Mesenchymal stem cell (in vitro differentiated cells and primary cell): ENCODE measurements at regions not wholly inside any gene's neighbourhood (a gene's known extent, or its start where the extent isn't known, plus 50 kb on each side); places are given as distances from the start of the nearest gene placed in this dataset.

ENCODE experiments used
- DNase-seq: peaks from one replicate; pipeline ENCODE4 v3.0.0-alpha.2; 2013
- H2AFZ ChIP-seq: one replicate; pipeline ENCODE4 v1.6.1; 2013; ENCODE audit warnings: low read depth, mild to moderate bottlenecking, control low read depth, inconsistent platforms, low read length, moderate library complexity
- H2AK5ac ChIP-seq: 2 replicates; pipeline ENCODE4 v1.6.1; 2013; ENCODE audit warnings: low read length, moderate library complexity, mild to moderate bottlenecking, inconsistent platforms; ENCODE audit not compliant: severe bottlenecking
- H2BK120ac ChIP-seq: one replicate; pipeline ENCODE4 v1.6.1; 2013; ENCODE audit warnings: low read depth, mild to moderate bottlenecking, inconsistent platforms, low read length, moderate library complexity
- H2BK12ac ChIP-seq, 2 experiments: one replicate each; pipeline ENCODE4 v1.6.1; 2013; ENCODE audit warnings: inconsistent platforms in 2 of 2, low read length in 2 of 2, mild to moderate bottlenecking in 2 of 2, moderate library complexity in 2 of 2, control low read depth in 1 of 2
- H2BK15ac ChIP-seq: one replicate; pipeline ENCODE4 v1.6.1; 2013; ENCODE audit warnings: mild to moderate bottlenecking, low read depth, inconsistent platforms; ENCODE audit not compliant: poor library complexity, severe bottlenecking
- H2BK5ac ChIP-seq: 2 replicates; pipeline ENCODE4 v1.6.1; 2013; ENCODE audit warnings: low read depth, mild to moderate bottlenecking, low read length, control low read depth, inconsistent platforms; ENCODE audit not compliant: poor library complexity, severe bottlenecking
- H3K14ac ChIP-seq, 2 experiments: one replicate each; pipeline ENCODE4 v1.6.1; 2013; ENCODE audit warnings: inconsistent platforms in 2 of 2, low read length in 2 of 2, control low read depth in 1 of 2, mild to moderate bottlenecking in 1 of 2, moderate library complexity in 1 of 2
- H3K18ac ChIP-seq, 2 experiments: one replicate each; pipeline ENCODE4 v1.6.1; 2013; ENCODE audit warnings: inconsistent platforms in 2 of 2, low read length in 2 of 2, control low read depth in 1 of 2, low read depth in 1 of 2, mild to moderate bottlenecking in 1 of 2
- H3K23ac ChIP-seq, 2 experiments: one replicate each; pipeline ENCODE4 v1.6.1; 2013; ENCODE audit warnings: inconsistent platforms in 2 of 2, low read length in 2 of 2, mild to moderate bottlenecking in 2 of 2, moderate library complexity in 2 of 2, control low read depth in 1 of 2
- H3K27ac ChIP-seq: 2 replicates; pipeline ENCODE4 v1.5.1; 2013; ENCODE audit warnings: mild to moderate bottlenecking, moderate library complexity, low read length, control low read depth, inconsistent platforms; ENCODE audit not compliant: poor library complexity, severe bottlenecking
- H3K27me3 ChIP-seq, 2 experiments: 2 replicates each; pipeline versions ENCODE4 v1.6.1 to v1.7.0; 2013; ENCODE audit warnings: low read length in 2 of 2, mild to moderate bottlenecking in 2 of 2, moderate library complexity in 2 of 2, control low read depth in 1 of 2, inconsistent platforms in 1 of 2; ENCODE audit not compliant: control insufficient read depth in 1 of 2, insufficient read depth in 1 of 2
- H3K36me3 ChIP-seq, 2 experiments: 2 replicates each; pipeline versions ENCODE4 v1.6.1 to v1.7.0; 2013; ENCODE audit warnings: low read length in 2 of 2, control low read depth in 1 of 2, inconsistent platforms in 1 of 2, low read depth in 1 of 2, mild to moderate bottlenecking in 1 of 2; ENCODE audit not compliant: insufficient read depth in 2 of 2, control insufficient read depth in 1 of 2
- H3K4ac ChIP-seq, 2 experiments: one replicate each; pipeline ENCODE4 v1.6.1; 2013; ENCODE audit warnings: inconsistent platforms in 2 of 2, low read length in 2 of 2, mild to moderate bottlenecking in 2 of 2, moderate library complexity in 2 of 2, control low read depth in 1 of 2, low read depth in 1 of 2
- H3K4me1 ChIP-seq: 2 replicates; pipeline ENCODE4 v1.6.1; 2013; ENCODE audit warnings: low read depth, low read length, control low read depth; ENCODE audit not compliant: control insufficient read depth, insufficient read depth
- H3K4me2 ChIP-seq: 2 replicates; pipeline ENCODE4 v1.6.1; 2013; ENCODE audit warnings: low read length, mild to moderate bottlenecking, inconsistent platforms; ENCODE audit not compliant: poor library complexity, severe bottlenecking
- H3K4me3 ChIP-seq, 2 experiments: 2 replicates each; pipeline versions ENCODE4 v1.5.1 to v1.7.0; 2013; ENCODE audit warnings: low read length in 2 of 2, mild to moderate bottlenecking in 2 of 2, control low read depth in 1 of 2, low read depth in 1 of 2; ENCODE audit not compliant: insufficient read depth in 1 of 2
- H3K79me1 ChIP-seq: replicated peaks from 2 replicates; pipeline ENCODE4 v1.6.1; 2013; ENCODE audit warnings: mild to moderate bottlenecking, control low read depth, low read length, inconsistent platforms; ENCODE audit not compliant: poor library complexity, severe bottlenecking
- H3K9ac ChIP-seq: 2 replicates; pipeline ENCODE4 v1.7.0; 2013; ENCODE audit warnings: mild to moderate bottlenecking, low read length, moderate library complexity
- H3K9me3 ChIP-seq: 2 replicates; pipeline ENCODE4 v1.7.0; 2013; ENCODE audit warnings: mild to moderate bottlenecking, low read length; ENCODE audit not compliant: control insufficient read depth
- H4K8ac ChIP-seq: one replicate; pipeline ENCODE4 v1.6.1; 2013; ENCODE audit warnings: inconsistent platforms, mild to moderate bottlenecking, low read length, moderate library complexity
- H4K91ac ChIP-seq: one replicate; pipeline ENCODE4 v1.6.1; 2013; ENCODE audit warnings: mild to moderate bottlenecking, low read length, inconsistent platforms
- WGBS: methylation state at CpG from one replicate; pipeline ENCODE4 v1.1.7; 2013; ENCODE audit warnings: mixed read lengths; 5-methylcytosine and 5-hydroxymethylcytosine counted together

GRCh38 chr15:101551696-101552591 lies 62.4 kb upstream of the PCSK6 start:
- WGBS: 85% methylated on average over 19 of the region's 20 CpGs
- no peak for DNase-seq
- Histone ChIP-seq H3K27me3 (peaks cover 13 to 46% of the 10 kb centered on the region in 2 experiments), H3K4me3 (no peak overlapping the region), H3K27ac (no peak overlapping the region), H2AK5ac (no peak overlapping the region), H2AFZ (no peak overlapping the region), H3K4ac (peak overlapping the region in 1 of 2 experiments; percentile 7), H4K91ac (peak overlapping the region; percentile 46), H3K4me1 (no peaks in the 10 kb centered on the region), H3K9me3 (no peaks in the 10 kb centered on the region), H3K18ac (no peak overlapping the region), H3K23ac (no peak overlapping the region), H3K36me3 (peaks cover 0 to 4% of the 10 kb centered on the region in 2 experiments), H3K14ac (no peak overlapping the region), H2BK15ac (peak overlapping the region; percentile 23), H3K79me1 (no peaks in the 10 kb centered on the region), H2BK12ac (no peak overlapping the region), H3K4me2 (no peak overlapping the region), H2BK120ac (no peak overlapping the region), H4K8ac (no peak overlapping the region), H3K9ac (no peak overlapping the region), H2BK5ac (no peak overlapping the region)

- Histone ChIP-seq H2AFZ (no peak overlapping the region), H3K9ac (no peak overlapping the region), H3K79me1 (no peaks in the 10 kb centered on the region), H3K23ac (no peak overlapping the region), H3K14ac (no peak overlapping the region), H3K18ac (no peak overlapping the region), H2BK12ac (no peak overlapping the region), H3K4me2 (no peak overlapping the region), H3K27ac (no peak overlapping the region), H2BK15ac (no peak overlapping the region), H4K91ac (no peak overlapping the region), H4K8ac (no peak overlapping the region), H3K9me3 (no peaks in the 10 kb centered on the region), H2BK5ac (no peak overlapping the region), H3K4ac (no peak overlapping the region), H3K36me3 (peaks cover 0 to 4% of the 10 kb centered on the region in 2 experiments), H3K4me3 (no peak overlapping the region), H2AK5ac (no peak overlapping the region), H3K27me3 (peaks cover 13 to 50% of the 10 kb centered on the region in 2 experiments), H3K4me1 (no peaks in the 10 kb centered on the region), H2BK120ac (no peak overlapping the region)
- DNase-seq: no peak
- WGBS: 68% methylated on average over 3 of the region's 4 CpGs
These were observed 60.6 kb upstream of the PCSK6 start for GRCh38 chr15:101550124-101550523.

- WGBS: 85% methylated on average over 7 of the region's 8 CpGs
These were observed 60.1 kb upstream of the PCSK6 start for GRCh38 chr15:101549647-101550046.

GRCh38 chr15:101547737-101548136 lies 58.2 kb upstream of the PCSK6 start:
- H3K23ac ChIP-seq: no peak overlapping the region
- H2AFZ ChIP-seq: no peak overlapping the region
- H2BK15ac ChIP-seq: no peak overlapping the region
- H2BK5ac ChIP-seq: no peak overlapping the region
- no peaks in the 10 kb centered on the region for H3K4me1 ChIP-seq
- no peak overlapping the region for H3K18ac ChIP-seq
- H3K79me1 ChIP-seq: no peaks in the 10 kb centered on the region
- H3K4ac ChIP-seq: no peak overlapping the region
- H2BK120ac ChIP-seq: no peak overlapping the region
- H4K91ac ChIP-seq: no peak overlapping the region
- DNase-seq: no peak
- H3K9ac ChIP-seq: no peak overlapping the region
- no peak overlapping the region for H3K27ac ChIP-seq
- H3K9me3 ChIP-seq: no peaks in the 10 kb centered on the region
- no peak overlapping the region for H2AK5ac ChIP-seq
- no peak overlapping the region for H2BK12ac ChIP-seq
- 93% methylated on average over 1 of the region's 2 CpGs for WGBS
- H3K27me3 ChIP-seq: peaks cover 13 to 70% of the 10 kb centered on the region in 2 experiments
- no peak overlapping the region for H3K4me2 ChIP-seq
- no peak overlapping the region for H3K14ac ChIP-seq
- H3K4me3 ChIP-seq: no peak overlapping the region
- peaks cover 0 to 4% of the 10 kb centered on the region in 2 experiments for H3K36me3 ChIP-seq
- no peak overlapping the region for H4K8ac ChIP-seq

More at GRCh38 chr15:101549647-101550046, 60.1 kb upstream of the PCSK6 start:
- no peak overlapping the region for H2BK120ac ChIP-seq
- H3K4ac ChIP-seq: no peak overlapping the region
- no peak overlapping the region for H4K8ac ChIP-seq
- no peaks in the 10 kb centered on the region for H3K4me1 ChIP-seq
- H3K9me3 ChIP-seq: no peaks in the 10 kb centered on the region
- H2BK15ac ChIP-seq: no peak overlapping the region
- H3K36me3 ChIP-seq: peaks cover 0 to 4% of the 10 kb centered on the region in 2 experiments
- no peak for DNase-seq
- no peak overlapping the region for H3K4me2 ChIP-seq
- H3K4me3 ChIP-seq: no peak overlapping the region
- no peak overlapping the region for H2AK5ac ChIP-seq
- no peak overlapping the region for H3K27ac ChIP-seq
- H3K23ac ChIP-seq: no peak overlapping the region
- no peak overlapping the region for H3K14ac ChIP-seq
- H4K91ac ChIP-seq: no peak overlapping the region
- no peak overlapping the region for H3K18ac ChIP-seq
- H2AFZ ChIP-seq: no peak overlapping the region
- H2BK5ac ChIP-seq: no peak overlapping the region
- no peaks in the 10 kb centered on the region for H3K79me1 ChIP-seq
- no peak overlapping the region for H3K9ac ChIP-seq
- H3K27me3 ChIP-seq: peaks cover 13 to 55% of the 10 kb centered on the region in 2 experiments
- H2BK12ac ChIP-seq: no peak overlapping the region
